ENCODE measurements at regions not wholly inside any gene's neighbourhood (a gene's known extent, or its start where the extent isn't known, plus 50 kb on each side); places are given as distances from the start of the nearest gene placed in this dataset.
"Not testable (repeated sequence)": the region's sequence is repeated elsewhere in the genome, so short reads cannot be mapped to it uniquely, and the experiment has no call there.

GRCh38 chr10:36872702-36873393, 252.6 kb upstream of the ANKRD30A start:
- no peak for DNase-seq (ENCODE audit: low spot score)

GRCh38 chr10:36840788-36841187, 284.6 kb upstream of the ANKRD30A start:
- no peak for DNase-seq (ENCODE audit: low spot score)

- DNase-seq (ENCODE audit: low spot score), result no peak
These were observed 288.0 kb upstream of the ANKRD30A start for GRCh38 chr10:36837416-36837815.

- DNase-seq (ENCODE audit: low spot score), result no peak
These were observed 305.6 kb upstream of the ANKRD30A start for GRCh38 chr10:36819781-36820180.

- DNase-seq (ENCODE audit: low spot score), result no peak
These were observed 307.5 kb upstream of the ANKRD30A start for GRCh38 chr10:36817898-36818297.

GRCh38 chr10:36808625-36809362, 316.6 kb upstream of the ANKRD30A start:
- DNase-seq (ENCODE audit: low spot score), result no peak

- no peak for DNase-seq (ENCODE audit: low spot score)
These were observed 322.2 kb upstream of the ANKRD30A start for GRCh38 chr10:36803229-36803628.

GRCh38 chr10:36802490-36803153, 322.8 kb upstream of the ANKRD30A start:
- DNase-seq (ENCODE audit: low spot score), result peak; percentile 5

- DNase-seq (ENCODE audit: low spot score), result no peak
These were observed 323.7 kb upstream of the ANKRD30A start for GRCh38 chr10:36801660-36802059.

GRCh38 chr10:36794981-36795380, 330.4 kb upstream of the ANKRD30A start:
- no peak for DNase-seq (ENCODE audit: low spot score)

- no peak for DNase-seq (ENCODE audit: low spot score)
These were observed 335.4 kb upstream of the ANKRD30A start for GRCh38 chr10:36789974-36790373.

- DNase-seq (ENCODE audit: low spot score), result no peak
These were observed 337.2 kb upstream of the ANKRD30A start for GRCh38 chr10:36788152-36788551.

- no peak for DNase-seq (ENCODE audit: low spot score)
These were observed 342.0 kb upstream of the ANKRD30A start for GRCh38 chr10:36783400-36783799.

- DNase-seq (ENCODE audit: low spot score), result no peak
These were observed 343.8 kb upstream of the ANKRD30A start for GRCh38 chr10:36781570-36781969.

- no peak for DNase-seq (ENCODE audit: low spot score)
These were observed 345.2 kb upstream of the ANKRD30A start for GRCh38 chr10:36780158-36780557.

- peak; percentile 83 for DNase-seq (ENCODE audit: low spot score)
These were observed 346.1 kb upstream of the ANKRD30A start for GRCh38 chr10:36779238-36779846.

GRCh38 chr10:36778651-36779050, 346.7 kb upstream of the ANKRD30A start:
- DNase-seq (ENCODE audit: low spot score), result no peak

GRCh38 chr10:36773652-36774051, 351.7 kb upstream of the ANKRD30A start:
- no peak for DNase-seq (ENCODE audit: low spot score)

GRCh38 chr10:36771725-36772124, 353.7 kb upstream of the ANKRD30A start:
- no peak for DNase-seq (ENCODE audit: low spot score)

- DNase-seq (ENCODE audit: low spot score), result not testable (repeated sequence)
These were observed 355.7 kb upstream of the ANKRD30A start for GRCh38 chr10:36769741-36770140.

- DNase-seq (ENCODE audit: low spot score), result no peak
These were observed 358.5 kb upstream of the ANKRD30A start for GRCh38 chr10:36766940-36767339.

GRCh38 chr10:36766415-36766810, 359.0 kb upstream of the ANKRD30A start:
- DNase-seq (ENCODE audit: low spot score), result no peak

Data from AG08395 (cell line).